A673 (cell line): ENCODE measurements at regions not wholly inside any gene's neighbourhood (a gene's known extent, or its start where the extent isn't known, plus 50 kb on each side); places are given as distances from the start of the nearest gene placed in this dataset.

Experiments
- CTCF ChIP-seq: fragments of 300-800, 200-600 bp; sonication (generic); conservative IDR thresholded peaks from 2 replicates; pipeline ENCODE4 v1.5.1; 2017; ENCODE audit warnings: low read depth, mild to moderate bottlenecking, antibody characterized with exemption, low read length, moderate library complexity, mixed read lengths
- EZH2 ChIP-seq: fragments of 200-600 bp; sonication (generic); IDR thresholded peaks from 2 replicates; pipeline ENCODE4 v1.6.1; 2017; ENCODE audit warnings: borderline replicate concordance, low read depth, mild to moderate bottlenecking, mixed read lengths, antibody characterized with exemption, low read length; ENCODE audit not compliant: poor library complexity, severe bottlenecking

GRCh38 chr16:85173981-85174751, 61.9 kb upstream of the CIBAR2 start:
- TF ChIP-seq CTCF: no peak
- TF ChIP-seq EZH2: no peak
